H1 (cell line): ENCODE measurements at regions not wholly inside any gene's neighbourhood (a gene's known extent, or its start where the extent isn't known, plus 50 kb on each side); places are given as distances from the start of the nearest gene placed in this dataset.

ENCODE experiments used
- CBX8 ChIP-seq: fragments of 300-800, 300-1000 bp; sonication (generic); IDR thresholded peaks from 2 replicates; pipeline ENCODE4 v1.7.1; 2016; ENCODE audit warnings: low read depth, low read length, borderline replicate concordance
- CHD7 ChIP-seq: fragments of 300-600 bp; sonication (generic); IDR thresholded peaks from 2 replicates; pipeline ENCODE4 v1.7.1; 2012; ENCODE audit warnings: low read length, moderate library complexity, mild to moderate bottlenecking, inconsistent platforms; ENCODE audit not compliant: insufficient replicate concordance
- E2F6 ChIP-seq: IDR thresholded peaks from 2 replicates; pipeline ENCODE4 v1.6.1; 2012; ENCODE audit warnings: inconsistent platforms
- MAX ChIP-seq: IDR thresholded peaks from 2 replicates; pipeline ENCODE4 v1.6.1; 2012; ENCODE audit warnings: inconsistent platforms
- SAP30 ChIP-seq: fragments of 300-600 bp; sonication (generic); IDR thresholded peaks from 2 replicates; pipeline ENCODE4 v1.7.1; 2012; ENCODE audit warnings: low read length, moderate library complexity, mild to moderate bottlenecking, inconsistent platforms; ENCODE audit not compliant: insufficient read depth, insufficient replicate concordance
- SIRT6 ChIP-seq: IDR thresholded peaks from one replicate; pipeline ENCODE4 v1.7.1; 2012; ENCODE audit warnings: low read length, inconsistent platforms
- TCF12 ChIP-seq: IDR thresholded peaks from 2 replicates; pipeline ENCODE4 v1.6.1; 2011; ENCODE audit warnings: low read depth, mild to moderate bottlenecking, low read length

- TF ChIP-seq CHD7 (no peak), MAX (no peak), SAP30 (no peak), TCF12 (no peak), SIRT6 (no peak), CBX8 (no peak), E2F6 (no peak)
Measured at GRCh38 chr10:6667150-6667549, 87.1 kb upstream of the PRKCQ start (continued).
